Hematopoietic multipotent progenitor cell treated with erythropoietin and hydrocortisone succinate and interleukin-3 and kit ligand, for 8 days (in vitro differentiated cells): ENCODE measurements at regions not wholly inside any gene's neighbourhood (a gene's known extent, or its start where the extent isn't known, plus 50 kb on each side); places are given as distances from the start of the nearest gene placed in this dataset.
"Not testable (repeated sequence)": the region's sequence is repeated elsewhere in the genome, so short reads cannot be mapped to it uniquely, and the experiment has no call there.

Source experiments
- DNase-seq: peaks from one replicate; pipeline ENCODE4 v3.0.0-alpha.2; 2015

DNA sequence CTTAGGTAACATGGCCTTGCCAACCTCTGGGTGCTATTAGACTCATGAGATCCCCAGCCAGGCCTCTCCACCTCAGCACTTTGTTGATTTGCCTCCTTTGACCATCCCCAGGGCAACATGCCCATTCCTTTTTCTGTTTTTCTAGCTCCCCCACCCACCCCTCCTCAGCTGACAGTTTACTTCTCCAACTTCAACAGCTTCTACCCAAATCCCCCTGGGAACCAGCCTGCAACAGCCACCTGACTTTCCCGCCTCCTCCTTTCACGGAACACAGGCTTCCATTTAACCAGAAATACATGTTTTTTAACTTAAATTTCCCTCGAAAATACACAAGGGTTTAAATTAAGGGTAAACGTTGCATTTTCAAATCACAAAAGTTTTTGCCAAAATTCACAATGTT lies 117.3 kb downstream of the DLEU7 start:
- no peak for DNase-seq

DNA sequence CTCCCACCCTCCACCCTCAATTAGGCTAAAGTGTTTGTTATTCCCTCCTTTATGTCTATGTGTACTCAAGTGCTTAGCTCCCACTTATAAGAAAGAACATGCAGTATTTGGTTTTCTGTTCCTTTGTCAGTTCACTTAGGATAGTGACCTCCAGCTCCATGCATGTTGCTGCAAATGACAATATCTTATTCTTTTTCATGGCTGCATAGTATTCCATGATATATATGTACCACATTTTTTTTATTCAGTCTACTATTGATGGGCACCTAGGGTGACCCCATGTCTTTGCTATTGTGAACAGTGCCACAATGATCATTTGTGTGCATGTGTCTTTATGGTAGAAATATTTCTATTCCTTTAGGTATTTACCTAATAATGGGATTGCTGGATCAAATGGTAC lies 114.3 kb downstream of the DLEU7 start:
- DNase-seq = no peak

DNA sequence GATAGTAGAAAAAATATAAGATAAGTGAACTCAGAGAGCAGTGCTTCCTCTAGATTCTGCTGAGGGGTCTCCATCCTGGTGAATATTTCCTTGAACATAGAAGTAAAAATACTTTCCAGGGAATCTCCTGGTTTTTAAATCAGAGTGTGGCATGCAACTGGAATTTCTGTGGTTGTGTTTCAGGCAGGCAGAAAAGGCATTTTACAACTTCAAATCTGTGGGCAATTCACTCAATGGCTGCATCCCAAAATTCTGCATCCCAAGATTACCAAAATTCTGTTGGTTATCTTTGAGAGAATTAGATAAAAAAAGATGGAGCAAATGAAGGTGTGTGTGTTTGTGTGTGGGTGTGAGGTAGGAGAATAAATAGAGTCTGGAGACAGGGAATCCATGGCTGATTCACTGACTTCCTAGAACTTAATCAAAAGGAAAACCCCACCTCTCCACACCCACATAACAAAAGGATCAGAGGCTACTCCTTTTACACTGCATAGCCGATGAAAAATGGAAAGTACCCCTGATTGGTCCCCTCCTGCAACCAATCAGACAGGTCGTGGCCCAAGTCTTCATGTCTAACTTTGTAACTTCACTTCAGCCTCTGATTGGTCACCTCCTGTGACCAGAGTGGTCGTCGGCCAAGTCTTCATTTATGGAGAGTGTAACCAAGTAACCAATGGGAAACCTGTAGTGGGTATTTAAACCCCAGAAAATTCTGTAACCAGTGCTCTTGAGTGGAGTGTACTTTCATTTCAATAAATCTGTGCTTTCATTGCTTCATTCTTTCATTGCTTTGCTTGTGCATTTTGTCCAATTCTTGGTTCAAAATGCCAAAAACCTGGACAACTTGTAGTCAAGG lies 112.8 kb downstream of the DLEU7 start:
- no peak for DNase-seq

DNA sequence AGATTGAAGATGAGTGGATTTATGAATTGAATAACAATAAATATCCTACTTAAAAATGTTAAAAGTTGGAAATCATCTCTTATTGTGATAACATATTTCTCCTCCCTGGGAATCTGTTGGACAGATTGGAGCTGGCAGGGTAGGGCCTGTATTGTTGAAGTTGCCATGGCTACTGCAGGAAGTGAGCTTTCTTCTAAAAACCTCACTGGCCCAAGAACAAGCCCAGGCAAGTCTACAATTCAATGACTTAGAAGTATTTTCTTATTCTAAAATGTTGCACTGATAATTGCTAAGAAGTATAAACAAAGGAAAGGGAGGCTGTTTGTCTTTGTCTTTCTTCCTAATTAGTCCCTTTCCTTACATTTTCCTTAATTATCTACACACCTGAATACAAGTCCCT lies 112.1 kb downstream of the DLEU7 start:
- DNase-seq = no peak

DNA sequence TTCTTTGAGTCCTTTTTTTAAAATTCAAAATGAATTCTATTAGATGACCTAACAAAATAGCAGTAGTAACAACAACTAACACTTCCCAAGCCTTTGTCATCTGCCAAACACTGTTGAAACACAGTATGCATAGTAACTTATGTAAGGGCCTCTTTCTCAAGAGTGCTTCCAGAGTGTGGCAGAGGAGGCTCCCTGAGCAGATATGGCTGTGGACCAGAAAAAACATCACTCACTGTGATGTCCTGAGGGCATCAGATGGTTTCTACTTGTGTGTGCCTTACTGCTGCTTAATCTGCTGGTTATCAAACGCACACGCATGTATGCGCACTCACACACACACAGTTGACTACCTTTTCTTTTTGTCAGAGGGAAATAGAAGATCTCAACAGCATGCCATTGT lies 110.8 kb downstream of the DLEU7 start:
- no peak for DNase-seq

DNA sequence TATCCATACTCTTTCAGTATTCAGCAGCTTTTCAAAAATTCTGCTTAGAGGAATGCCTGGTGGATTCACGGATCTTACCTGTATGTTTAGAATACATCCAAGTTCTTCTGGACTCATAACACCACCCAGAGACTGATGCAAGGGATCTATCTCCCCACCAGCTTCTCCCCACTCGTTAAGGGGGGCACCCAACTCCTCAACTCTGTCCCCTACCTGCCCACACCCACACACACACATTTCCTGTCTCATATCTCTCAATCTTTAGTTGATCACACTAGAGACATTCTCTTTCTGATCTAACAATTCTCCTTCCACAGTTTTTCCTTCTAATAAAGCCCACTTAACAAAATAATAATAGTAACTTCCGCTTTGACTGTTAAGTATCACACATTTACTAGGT lies 110.1 kb downstream of the DLEU7 start:
- no peak for DNase-seq

DNA sequence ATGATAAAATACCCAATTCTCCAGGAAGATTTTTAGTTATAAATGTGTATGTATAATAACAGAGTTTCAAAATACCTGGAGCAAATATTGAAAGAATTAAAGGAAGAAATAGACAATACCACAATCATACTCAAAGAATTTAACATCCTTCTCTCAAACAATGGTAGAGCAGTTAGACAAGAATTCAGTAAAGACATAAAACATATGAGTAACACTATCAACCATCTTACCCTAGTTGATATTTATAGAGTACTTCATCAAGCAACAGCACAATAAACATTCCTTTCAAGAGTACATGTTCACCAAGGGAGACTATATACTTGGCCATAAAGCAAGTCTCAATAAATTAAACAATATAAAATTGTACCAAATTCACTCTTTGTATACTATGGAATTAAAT lies 108.4 kb downstream of the DLEU7 start:
- no peak for DNase-seq

DNA sequence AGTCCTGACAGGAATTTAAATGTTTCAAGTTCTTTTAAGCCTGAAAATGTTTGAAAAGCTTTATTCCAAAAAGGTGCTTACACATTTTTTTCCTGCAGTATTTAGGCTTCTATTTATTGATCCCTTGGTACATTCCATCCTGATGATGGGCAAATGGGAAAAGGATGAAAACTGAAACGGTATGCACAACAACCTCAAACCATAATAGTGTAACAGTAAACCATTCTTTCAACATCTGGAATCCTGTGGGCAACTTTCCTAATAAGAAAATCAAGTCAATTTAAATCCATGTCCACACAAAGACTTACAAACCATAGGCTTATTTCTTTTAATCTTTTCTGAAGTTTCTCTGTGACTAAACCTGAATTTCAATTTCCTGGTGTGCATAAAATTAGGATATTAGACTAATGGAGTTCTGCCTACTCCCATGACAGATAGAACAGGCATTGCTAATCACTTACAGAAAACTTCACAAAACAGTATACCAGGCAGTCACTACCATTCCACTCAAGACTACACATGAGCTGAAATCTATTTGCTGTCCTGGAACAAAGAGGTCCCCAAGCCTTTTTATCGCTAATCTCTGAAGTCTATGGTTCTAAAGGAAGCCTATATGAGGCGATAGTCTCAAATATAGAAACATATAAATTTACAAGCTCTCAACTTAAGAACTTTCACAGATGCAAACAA lies 103.3 kb downstream of the DLEU7 start:
- DNase-seq = no peak

DNA sequence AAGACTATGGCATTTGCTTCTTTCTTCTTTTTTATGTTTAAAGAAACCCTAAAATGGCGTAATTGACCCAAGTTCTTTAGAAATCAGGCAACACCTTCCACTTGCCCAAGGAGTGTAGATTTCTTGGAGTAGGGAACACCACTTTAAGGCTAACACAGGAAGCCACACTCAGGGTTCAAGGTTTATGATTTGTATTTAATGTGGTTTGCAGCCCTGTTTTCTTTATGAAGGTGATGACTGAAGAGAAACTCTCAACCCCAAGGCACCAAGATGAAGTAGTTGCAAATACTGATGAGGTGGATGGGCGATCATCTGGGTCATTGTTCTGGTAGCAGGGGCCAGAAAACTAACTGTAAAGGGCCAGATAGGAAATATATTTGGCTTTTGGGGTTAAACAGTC lies 101.1 kb downstream of the DLEU7 start:
- DNase-seq = no peak

DNA sequence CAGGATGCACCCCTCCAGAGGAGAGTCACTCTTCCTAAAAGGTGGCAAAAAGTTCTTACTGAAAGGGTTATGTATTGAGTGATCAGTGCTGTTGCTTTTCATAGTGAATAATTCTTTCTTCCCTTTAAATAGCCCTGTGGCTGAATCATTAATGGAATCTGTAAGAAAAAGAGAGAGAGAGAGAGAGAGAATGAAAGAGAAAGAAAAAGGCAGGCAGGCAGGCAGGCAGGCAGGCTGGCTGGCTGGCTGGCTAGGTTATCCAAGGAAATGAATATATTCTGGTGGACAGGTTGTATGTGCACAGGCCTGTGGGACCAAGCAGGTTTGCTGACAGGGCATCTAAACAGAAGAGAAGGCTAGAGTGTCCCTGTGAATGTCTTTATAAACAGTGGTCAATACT lies 100.5 kb downstream of the DLEU7 start:
- DNase-seq = no peak

DNA sequence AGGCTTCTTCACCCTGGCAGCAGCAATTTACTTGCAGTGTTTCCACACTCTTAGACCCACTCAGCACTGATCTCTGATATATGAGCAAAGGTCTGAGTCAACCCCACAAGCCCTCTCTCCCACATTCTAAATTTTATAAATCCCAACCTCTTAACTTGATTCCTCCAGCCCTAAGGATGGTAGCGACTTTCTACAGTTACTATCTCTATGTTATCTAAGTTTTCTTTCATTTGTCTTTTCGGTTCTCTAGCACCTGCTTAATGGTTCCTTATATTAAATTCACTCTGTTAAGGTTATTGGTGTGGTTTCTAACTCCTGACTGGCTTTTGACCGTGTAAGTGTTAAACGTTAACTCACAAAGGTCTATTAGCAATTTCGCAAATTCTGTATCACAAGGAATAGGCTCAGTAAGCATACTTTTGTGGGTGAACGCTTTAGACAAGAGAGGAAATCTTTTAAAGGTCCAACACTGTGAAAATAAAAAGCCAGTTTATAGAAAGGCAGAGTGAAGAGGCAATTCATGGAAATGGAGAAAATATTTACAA lies 99.3 kb downstream of the DLEU7 start:
- DNase-seq = no peak

DNA sequence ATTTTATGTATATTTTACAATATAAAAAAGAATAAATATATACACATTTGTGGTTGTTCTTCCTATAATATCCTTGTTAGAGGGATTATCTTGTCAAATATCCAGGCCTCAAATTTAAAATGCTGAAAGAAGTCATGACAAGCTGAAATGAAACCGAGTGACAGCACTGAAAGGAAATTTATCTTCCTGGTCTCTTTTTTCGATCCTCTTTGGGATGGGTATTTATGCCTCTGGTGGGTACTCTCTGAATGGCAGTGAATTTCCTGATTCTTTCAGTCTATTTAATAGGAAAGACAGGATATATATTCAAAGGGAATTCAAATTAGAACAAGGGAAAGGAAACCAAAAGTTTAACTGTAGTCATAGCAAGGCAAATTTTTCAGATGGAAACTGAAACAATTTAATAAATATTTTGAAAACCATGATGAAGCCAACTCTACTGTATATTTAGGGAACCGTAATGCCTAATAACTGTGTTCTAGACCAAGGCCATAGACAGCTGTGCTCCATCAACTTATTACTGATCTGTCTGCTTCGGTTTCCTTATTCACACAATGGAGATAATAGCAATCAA lies 97.9 kb downstream of the DLEU7 start:
- DNase-seq = no peak

DNA sequence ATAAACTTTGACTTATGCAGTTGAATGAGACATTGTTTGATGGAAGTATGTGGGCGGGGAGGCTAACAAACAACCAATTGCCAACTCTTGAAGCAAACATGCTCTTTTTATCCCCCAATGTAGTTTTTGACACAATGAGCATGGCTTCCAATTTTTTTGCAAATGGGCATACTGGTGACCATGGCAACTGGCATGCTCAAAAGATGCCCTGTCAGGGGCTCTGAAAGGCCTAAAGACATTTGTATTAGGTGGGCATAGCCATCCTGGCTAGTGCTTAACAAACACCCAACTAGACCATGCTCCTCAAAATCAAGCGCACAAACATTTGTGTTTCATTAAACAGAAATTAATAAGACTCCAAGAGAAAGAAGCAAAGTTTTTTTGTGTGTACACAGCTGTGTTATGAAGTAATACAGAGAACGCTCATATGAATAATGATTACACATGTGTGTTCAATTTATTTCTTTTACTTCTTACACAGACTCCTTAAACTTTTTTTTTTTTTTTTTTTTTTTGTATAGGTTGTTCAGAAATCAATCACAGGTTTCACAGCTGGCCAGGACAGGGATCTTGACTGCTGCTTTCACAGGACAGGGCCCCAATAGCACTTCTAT lies 95.6 kb downstream of the DLEU7 start:
- DNase-seq = no peak

DNA sequence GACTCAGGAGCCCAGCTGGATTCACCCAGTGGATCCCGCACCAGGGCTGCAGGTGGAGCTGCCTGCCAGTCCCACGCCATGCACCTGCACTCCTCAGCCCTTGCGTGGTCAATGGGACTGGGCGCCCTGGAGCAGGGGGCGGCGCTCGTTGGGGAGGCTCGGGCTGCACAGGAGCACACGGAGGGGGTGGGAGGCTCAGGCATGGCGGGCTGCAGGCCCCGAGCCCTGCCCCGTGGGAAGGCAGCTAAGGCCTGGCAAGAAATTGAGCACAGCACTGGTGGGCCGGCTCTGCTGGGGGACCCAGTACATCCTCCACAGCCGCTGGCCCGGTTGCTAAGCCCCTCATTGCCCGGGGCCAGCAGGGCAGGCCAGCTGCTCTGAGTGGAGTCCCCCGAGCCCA lies 90.3 kb downstream of the DLEU7 start:
- not testable (repeated sequence) for DNase-seq

DNA sequence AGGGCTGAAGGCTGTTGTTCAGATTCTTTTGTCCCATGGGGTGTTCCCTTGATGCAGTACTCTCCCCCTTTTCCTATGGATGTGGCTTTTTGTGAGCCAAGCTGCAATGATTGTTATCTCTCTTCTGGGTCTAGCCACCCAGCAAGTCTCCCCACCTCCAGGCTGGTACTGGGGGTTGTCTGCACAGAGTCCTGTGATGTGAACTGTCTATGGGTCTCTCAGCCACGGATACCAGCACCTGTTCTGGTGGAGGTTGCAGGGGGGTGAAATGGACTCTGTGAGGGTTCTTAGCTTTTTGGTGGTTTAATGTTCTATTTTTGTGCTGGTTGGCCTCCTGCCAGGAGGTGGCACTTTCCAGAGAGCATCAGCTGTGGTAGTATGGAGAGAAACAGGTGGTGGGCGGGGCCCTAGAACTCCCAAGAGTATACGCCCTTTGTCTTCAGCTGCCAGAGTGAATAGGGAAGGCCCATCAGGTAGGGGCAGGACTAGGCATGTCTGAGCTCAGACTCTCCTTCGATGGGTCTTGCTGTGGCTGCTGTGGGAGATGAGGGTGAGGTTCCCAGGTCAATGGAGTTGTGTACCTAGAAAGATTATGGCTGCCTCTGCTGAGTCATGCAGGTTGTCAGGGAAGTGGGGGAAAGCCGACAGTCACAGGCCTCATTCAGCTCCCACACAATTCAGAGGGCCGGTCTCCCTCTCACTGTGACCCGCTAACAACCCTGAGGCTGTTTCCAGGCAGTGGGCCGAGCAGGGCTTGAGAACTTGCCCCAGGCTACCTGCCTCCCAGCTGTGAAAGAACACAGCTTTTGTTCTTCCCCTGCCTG lies 87.4 kb downstream of the DLEU7 start:
- DNase-seq = not testable (repeated sequence)

DNA sequence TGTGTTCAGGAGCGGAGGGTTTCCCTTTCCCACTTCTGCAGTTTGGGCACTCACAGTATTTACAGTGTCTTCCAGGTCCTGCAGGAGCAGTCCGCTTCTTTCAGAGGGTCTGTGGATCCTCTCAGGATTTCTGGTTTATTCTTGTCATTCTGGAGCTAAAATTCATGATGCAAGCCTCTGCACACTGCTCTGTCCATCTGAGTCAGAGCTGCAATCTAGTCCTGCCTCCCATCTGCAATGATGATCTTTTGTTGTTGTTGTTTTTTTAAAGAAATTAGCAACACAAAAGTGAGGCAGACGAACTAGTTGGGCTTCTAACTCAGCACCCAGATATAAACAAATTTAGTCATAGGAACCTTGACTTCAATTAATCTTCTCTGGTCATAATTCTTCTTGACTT lies 86.5 kb downstream of the DLEU7 start:
- no peak for DNase-seq

DNA sequence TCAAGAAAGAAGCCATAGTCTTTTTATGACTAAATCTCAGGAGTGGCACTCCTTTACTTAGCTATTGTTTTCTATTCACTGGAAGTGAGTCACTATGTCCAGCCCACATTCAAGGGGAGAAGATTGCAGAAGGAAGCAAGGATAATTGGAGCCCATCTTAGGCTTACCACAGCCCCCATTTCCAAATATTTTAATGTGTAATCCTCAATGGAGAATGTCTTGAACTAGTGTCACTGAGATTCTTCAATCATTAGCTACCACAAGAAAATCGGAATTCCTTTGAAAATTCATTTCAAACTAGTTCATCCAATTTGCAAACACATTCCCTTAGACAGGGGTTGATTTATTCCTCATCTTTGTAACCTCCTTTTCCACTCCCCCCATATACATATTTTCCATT lies 84.7 kb downstream of the DLEU7 start:
- DNase-seq = no peak

DNA sequence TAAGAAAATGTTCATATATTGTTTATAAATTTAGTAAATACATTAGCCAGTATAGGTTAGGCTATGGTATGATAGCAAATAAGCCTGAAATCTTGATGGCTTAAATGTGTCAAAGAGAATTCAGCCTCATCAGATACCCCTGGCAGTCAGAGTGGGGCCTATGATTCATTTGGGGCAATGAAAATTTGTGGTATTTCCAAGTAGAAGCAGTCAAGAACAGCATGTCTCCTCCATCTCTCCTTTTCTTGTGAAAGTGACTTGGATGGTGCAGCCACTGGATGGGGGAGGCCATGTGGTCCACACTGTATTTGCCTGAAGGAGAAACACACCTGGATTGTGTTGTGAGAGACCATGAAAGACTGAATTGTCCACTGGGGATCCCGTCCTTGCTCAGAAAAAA lies 82.7 kb downstream of the DLEU7 start:
- no peak for DNase-seq

DNA sequence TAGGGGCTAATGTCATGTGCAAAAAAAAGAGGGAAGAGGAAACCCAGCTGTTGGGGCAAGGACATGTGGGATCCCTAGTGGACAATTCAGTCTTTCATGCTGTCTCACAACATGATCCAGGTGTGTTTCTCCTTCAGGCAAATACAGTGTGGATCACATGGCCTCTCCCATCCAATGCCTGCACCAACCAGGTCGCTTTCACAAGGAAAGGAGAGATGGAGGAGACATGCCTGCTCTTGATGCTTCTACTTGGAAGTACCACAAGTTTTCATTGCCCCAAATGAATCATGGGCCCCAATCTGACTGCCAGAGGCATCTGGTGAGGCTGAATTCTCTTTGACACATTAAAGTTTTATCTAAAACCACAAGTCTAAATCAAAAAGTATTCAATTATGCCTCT lies 82.1 kb downstream of the DLEU7 start:
- no peak for DNase-seq

DNA sequence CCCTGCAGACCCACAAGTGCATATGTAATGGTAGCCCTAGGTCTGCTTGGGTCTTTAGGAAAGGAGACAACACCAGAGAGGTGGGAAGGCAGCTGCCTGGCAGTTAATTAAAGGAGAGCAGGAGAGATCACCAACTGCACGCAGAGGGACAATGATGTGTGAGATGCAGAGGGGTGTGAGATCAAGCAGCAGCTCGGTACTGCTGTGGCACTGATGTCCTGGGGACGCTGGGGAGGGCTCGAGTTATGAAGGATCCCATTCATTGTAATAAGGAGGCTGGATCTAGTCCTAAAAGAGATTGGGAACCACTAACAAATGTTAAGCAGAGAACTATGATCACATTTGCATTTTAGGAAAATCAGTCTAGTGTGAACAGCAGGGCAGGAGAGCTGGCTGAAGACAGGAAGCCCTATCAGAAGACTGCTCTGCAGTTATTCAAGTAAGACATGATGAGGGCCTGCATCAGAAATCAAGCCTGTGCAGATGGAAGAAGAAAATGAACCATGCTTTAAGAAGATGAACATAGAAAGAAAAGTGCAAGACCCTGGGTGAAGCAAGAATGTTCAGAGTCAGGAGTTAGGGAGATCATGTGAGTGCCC lies 80.4 kb downstream of the DLEU7 start:
- DNase-seq = no peak

DNA sequence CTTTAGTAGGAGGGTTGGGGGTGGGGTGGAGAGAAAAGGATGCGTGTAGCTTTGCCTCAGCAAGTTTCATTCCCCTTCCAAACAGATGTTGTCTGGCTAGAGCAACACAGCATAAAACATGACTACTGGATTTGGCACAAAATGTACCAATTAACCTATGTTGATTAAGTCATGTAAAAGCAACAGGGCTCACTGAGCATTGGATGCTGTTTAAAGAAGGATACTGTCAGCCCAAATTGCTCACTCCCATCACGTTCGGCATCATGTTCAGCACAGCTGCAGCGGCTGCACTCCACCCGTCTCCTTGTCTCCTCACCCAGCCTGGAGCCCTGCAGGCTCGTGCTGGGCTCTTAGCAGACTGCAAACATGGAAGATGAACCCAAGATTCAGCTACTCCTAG lies 77.5 kb downstream of the DLEU7 start:
- DNase-seq = no peak

DNA sequence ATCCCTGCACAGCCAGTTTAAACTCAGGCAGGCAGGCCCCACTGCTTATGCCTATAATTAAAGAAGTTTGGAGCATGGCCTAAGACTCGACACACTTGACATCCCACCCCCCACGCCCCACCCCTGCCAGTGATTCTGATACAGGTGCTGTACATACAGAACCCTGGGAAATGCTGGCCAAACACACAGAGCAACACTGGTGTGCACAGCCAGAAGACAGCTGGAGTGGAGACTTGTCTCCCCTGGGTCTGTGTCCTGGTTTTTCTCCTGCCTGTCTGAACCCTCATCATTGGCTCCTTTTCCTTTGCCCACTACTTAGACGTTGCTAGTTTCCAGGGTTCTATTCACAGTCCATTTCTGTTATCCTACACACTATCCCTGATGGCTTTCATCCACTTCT lies 76.8 kb downstream of the DLEU7 start:
- no peak for DNase-seq
